ENCODE measurements at regions not wholly inside any gene's neighbourhood (a gene's known extent, or its start where the extent isn't known, plus 50 kb on each side); places are given as distances from the start of the nearest gene placed in this dataset.

- TF ChIP-seq, protein P1, sequence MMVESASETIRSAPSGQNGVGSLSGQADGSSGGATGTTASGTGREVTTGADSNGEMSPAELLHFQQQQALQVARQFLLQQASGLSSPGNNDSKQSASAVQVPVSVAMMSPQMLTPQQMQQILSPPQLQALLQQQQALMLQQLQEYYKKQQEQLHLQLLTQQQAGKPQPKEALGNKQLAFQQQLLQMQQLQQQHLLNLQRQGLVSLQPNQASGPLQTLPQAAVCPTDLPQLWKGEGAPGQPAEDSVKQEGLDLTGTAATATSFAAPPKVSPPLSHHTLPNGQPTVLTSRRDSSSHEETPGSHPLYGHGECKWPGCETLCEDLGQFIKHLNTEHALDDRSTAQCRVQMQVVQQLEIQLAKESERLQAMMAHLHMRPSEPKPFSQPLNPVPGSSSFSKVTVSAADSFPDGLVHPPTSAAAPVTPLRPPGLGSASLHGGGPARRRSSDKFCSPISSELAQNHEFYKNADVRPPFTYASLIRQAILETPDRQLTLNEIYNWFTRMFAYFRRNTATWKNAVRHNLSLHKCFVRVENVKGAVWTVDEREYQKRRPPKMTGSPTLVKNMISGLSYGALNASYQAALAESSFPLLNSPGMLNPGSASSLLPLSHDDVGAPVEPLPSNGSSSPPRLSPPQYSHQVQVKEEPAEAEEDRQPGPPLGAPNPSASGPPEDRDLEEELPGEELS (CRISPR knock-in tag; IDR thresholded peaks at IDR 0.05): peak; percentile 83
- no peak for TF ChIP-seq ZSCAN9 (CRISPR knock-in tag; IDR thresholded peaks at IDR 0.05; ENCODE audit: borderline replicate concordance)
- no peak for TF ChIP-seq ATF7 (IDR thresholded peaks at IDR 0.05)
- no peak for TF ChIP-seq ATF7 (CRISPR knock-in tag; IDR thresholded peaks at IDR 0.05)
- no peak for TF ChIP-seq GABPB1 (CRISPR knock-in tag; IDR thresholded peaks at IDR 0.05)
- TF ChIP-seq HDAC6 (IDR thresholded peaks at IDR 0.05; ENCODE audit: low read depth, low read length): no peak
- TF ChIP-seq ZNF326 (CRISPR knock-in tag; IDR thresholded peaks at IDR 0.05; ENCODE audit: borderline replicate concordance): no peak
- no peak for TF ChIP-seq ZNF567 (CRISPR knock-in tag; IDR thresholded peaks at IDR 0.05; ENCODE audit: borderline replicate concordance)
- no peak for TF ChIP-seq ZNF383 (CRISPR knock-in tag; IDR thresholded peaks at IDR 0.05; ENCODE audit: borderline replicate concordance)
- no peak for TF ChIP-seq ARNTL (CRISPR knock-in tag; IDR thresholded peaks at IDR 0.05)
- TF ChIP-seq ZBTB1 (CRISPR knock-in tag; IDR thresholded peaks at IDR 0.05; ENCODE audit: borderline replicate concordance): no peak
- TF ChIP-seq TGIF2 (CRISPR knock-in tag; IDR thresholded peaks at IDR 0.05): no peak
- TF ChIP-seq FOXA3 (CRISPR knock-in tag; IDR thresholded peaks at IDR 0.05): peak; percentile 89
- no peak for TF ChIP-seq ZNF10 (CRISPR knock-in tag; IDR thresholded peaks at IDR 0.05; ENCODE audit: borderline replicate concordance, low read depth)
- peak; percentile 71; the same call in 1 of the 2 replicates for TF ChIP-seq MIER3 (CRISPR knock-in tag; IDR thresholded peaks at IDR 0.05; ENCODE audit: borderline replicate concordance)
- peak; percentile 78 for TF ChIP-seq HDAC2 (CRISPR knock-in tag; IDR thresholded peaks at IDR 0.05)
- TF ChIP-seq KDM5A (IDR thresholded peaks at IDR 0.05; ENCODE audit: borderline replicate concordance, low read length): no peak
- no peak for TF ChIP-seq RORA (CRISPR knock-in tag; IDR thresholded peaks at IDR 0.05)
- TF ChIP-seq SRSF9 (IDR thresholded peaks at IDR 0.05; ENCODE audit: borderline replicate concordance, insufficient read depth, low read depth, low read length, poor library complexity, severe bottlenecking): no peak
- TF ChIP-seq THRA (CRISPR knock-in tag; IDR thresholded peaks at IDR 0.05; ENCODE audit: borderline replicate concordance): no peak
- TF ChIP-seq ZNF543 (CRISPR knock-in tag; IDR thresholded peaks at IDR 0.05): no peak
- TF ChIP-seq POLR2G (IDR thresholded peaks at IDR 0.05; ENCODE audit: low read depth, low read length): no peak
- no peak for TF ChIP-seq ZNF205 (CRISPR knock-in tag; IDR thresholded peaks at IDR 0.05)
- TF ChIP-seq BRCA1 (CRISPR knock-in tag; IDR thresholded peaks at IDR 0.05): no peak
- TF ChIP-seq U2AF1 (optimal IDR thresholded peaks at IDR 0.05; ENCODE audit: low read depth, low read length): no peak
- TF ChIP-seq ZNF274 (CRISPR knock-in tag; IDR thresholded peaks at IDR 0.05): no peak
- no peak for TF ChIP-seq SETDB1 (CRISPR knock-in tag; IDR thresholded peaks at IDR 0.05; ENCODE audit: borderline replicate concordance)
- no peak for TF ChIP-seq FIP1L1 (IDR thresholded peaks at IDR 0.05; ENCODE audit: borderline replicate concordance, insufficient read depth, low read depth, low read length)
- TF ChIP-seq, protein P2, sequence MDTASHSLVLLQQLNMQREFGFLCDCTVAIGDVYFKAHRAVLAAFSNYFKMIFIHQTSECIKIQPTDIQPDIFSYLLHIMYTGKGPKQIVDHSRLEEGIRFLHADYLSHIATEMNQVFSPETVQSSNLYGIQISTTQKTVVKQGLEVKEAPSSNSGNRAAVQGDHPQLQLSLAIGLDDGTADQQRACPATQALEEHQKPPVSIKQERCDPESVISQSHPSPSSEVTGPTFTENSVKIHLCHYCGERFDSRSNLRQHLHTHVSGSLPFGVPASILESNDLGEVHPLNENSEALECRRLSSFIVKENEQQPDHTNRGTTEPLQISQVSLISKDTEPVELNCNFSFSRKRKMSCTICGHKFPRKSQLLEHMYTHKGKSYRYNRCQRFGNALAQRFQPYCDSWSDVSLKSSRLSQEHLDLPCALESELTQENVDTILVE (CRISPR knock-in tag; IDR thresholded peaks at IDR 0.05): no peak
These were observed 134.6 kb upstream of the PZP start (continued) for GRCh38 chr12:9342614-9343353.
